ENCODE measurements at regions not wholly inside any gene's neighbourhood (a gene's known extent, or its start where the extent isn't known, plus 50 kb on each side); places are given as distances from the start of the nearest gene placed in this dataset.

DNA sequence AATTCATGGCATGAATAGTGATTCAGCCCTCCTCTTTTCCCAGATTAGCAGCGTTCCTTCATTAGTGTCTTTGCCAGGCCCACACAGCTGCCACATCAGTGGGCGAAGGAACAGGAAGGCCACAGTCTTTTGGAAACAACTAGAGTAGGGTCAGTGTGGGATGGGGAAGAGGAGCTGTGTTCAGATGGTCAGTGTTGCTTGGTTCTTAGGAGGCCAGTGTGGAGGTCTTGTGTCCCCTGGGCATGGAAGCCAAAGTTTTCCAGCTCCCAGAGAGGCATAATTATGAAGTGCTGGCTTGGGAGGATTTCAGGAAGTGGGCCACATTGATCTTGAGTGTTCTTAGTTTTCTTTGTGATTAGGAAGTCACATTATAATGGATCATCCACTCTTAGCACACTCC is 269.6 kb downstream of the PSAT1 start:
- no peak for DNase-seq (ENCODE audit: low read depth)

DNA sequence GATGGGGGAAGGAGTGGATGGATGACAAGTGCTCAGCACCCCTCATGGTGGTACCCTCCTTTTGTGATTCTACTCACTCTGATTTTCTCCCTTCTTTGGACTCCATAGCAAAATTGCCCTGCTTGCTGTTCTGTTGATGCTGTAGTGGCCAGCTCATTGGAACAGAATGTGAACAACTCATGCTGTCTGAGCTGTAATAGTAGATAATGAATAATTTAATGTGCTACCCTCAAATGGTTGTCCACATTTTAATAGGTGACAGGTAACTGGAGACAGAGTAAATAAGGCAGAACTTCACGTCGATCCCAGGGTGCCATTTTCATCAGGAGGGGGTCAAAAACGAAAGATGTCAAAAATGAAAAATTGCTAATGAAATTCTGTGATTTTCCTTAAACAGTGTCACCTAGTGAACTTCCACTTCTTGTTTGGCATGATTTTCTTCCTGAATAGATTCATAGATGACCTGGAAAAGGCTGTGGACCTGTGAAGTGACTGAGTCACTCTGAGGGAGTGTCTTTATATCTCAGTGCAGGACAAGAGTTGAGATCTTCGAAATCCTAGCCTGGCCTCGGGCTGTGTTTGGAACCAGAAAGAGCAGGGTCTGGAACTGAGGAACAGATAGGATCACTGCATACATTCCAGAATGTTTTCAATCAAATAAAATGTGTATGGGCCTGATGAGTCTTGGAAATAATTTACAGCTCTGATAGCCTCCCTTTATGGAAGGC is 270.2 kb downstream of the PSAT1 start:
- DNase-seq (ENCODE audit: low read depth), result no peak

DNA sequence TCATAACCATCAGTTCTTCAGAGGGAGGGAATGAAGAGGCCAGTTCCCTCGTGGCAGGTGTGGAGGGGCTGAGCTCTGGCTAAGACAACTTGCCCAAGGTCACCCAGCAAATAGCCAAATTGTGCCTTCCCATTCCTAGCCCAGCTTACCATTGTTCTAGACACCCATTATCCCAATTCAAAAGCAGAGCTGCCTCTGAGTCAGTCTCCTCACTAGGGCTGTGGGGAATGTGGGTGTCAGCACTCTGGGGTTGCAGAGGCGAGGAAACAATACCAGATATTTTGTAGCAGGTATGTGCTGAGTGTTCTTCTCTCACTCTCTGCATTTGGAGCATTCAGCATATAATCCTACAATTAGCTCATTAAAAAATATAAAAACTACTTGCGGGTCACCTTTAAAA is 270.8 kb downstream of the PSAT1 start:
- no peak for DNase-seq (ENCODE audit: low read depth)

DNA sequence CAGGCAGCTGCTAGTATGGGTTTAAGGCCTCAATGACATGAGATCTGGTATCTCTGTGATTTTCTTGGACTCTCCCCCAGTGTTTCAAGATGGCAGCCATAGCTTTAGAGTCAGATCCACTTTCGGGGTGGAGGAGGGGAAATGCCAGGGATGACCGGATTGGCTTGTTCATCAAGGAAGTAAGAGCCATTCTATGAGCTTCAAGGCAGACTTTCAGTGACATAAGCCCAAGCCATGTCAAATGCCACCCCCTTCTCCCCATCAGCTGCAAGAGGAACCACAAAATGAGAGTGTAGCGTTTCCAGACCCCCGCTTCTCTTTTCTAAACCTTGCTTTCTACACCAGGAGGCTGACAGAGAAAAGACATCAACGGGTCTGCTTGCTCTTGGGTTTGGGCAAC is 271.8 kb downstream of the PSAT1 start:
- DNase-seq (ENCODE audit: low read depth), result no peak

DNA sequence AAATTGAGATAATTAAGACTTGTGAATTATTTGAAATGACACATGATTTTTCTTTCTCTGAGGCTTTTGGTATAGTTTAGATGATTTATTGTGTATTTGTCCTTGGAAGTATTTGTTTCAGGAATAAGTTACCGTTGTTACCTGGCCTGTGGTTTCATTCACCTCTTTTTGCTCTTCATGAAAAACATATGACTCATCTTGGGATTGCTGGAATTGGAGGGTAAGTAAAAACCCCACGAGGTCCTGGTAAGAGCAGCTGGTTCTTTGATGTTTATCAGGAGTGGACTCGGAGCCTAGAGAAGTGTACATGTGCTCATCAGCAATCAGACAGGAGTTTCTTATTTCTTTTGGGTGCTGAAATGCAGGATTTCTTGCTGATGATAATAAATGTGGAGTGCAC is 275.3 kb downstream of the PSAT1 start:
- no peak for DNase-seq (ENCODE audit: low read depth)

DNA sequence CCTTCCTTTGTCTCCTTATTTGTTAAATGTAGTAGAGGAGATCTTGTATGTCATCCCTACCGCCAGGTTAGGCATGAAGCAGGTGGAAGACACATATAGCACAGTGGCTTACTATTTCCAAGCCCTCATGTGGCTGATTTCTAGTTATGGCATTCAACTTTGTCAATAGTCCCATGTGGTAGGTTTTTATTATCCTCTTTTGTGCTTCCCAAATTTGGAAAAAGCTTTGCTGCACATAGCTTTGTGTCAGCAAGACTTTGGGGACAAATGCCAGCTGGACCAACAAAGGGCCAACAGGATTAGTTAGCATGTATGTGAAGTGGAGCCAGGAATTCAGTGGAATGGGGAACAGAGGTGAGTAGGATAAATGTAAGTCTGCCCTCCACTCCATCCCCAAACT is 276.3 kb downstream of the PSAT1 start:
- DNase-seq (ENCODE audit: low read depth), result no peak

DNA sequence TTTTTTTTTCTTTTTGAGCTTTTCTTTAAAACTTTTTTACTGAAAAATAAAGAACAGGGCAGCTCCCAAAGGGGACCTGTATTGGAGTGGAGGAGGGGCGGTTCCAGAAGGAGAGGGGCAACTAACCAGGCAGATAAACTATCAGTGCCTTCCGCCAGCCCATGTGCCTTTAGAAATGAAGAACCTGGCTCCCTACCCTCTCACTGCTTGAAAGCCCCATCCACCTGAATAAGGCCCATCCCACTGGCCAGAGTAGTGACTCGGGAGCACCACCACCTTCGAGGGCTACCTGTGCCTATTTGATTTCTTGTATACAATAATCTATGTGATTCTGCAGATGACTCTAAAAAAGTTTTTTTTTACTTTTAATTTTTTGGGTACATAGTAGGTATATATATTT is 276.7 kb downstream of the PSAT1 start:
- DNase-seq (ENCODE audit: low read depth), result no peak

DNA sequence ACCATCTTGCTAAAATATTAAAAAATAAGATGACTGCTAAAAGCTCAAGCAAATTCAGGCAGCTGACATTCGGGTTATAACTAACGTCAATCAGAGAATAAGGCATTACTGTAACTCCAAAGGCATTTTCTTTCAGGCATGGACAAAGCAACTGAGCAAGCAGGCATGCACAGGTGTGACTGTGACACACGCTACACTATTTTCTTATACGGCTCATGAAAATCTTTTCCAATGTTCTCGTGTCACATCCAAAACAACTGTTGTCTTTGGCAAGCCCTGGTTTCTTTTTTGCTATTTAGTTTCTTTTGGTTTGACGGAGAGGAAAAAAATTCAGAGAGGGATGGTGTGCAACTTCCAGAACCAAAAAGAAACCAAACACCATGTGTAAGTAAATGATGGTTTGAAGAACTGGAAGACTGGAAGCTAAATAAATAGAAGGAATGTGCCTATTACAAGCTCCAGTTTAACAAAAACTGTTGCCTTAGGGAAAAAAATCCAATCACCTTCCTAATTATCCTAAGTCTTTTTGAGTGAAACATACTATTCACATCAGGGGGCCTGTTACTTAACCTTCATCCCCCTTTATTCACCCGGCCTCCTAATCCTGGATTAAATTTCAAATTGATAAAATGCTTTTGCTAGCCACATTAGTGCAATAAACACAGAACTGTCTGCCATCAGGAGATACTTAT is 277.6 kb downstream of the PSAT1 start:
- no peak for DNase-seq (ENCODE audit: low read depth)

DNA sequence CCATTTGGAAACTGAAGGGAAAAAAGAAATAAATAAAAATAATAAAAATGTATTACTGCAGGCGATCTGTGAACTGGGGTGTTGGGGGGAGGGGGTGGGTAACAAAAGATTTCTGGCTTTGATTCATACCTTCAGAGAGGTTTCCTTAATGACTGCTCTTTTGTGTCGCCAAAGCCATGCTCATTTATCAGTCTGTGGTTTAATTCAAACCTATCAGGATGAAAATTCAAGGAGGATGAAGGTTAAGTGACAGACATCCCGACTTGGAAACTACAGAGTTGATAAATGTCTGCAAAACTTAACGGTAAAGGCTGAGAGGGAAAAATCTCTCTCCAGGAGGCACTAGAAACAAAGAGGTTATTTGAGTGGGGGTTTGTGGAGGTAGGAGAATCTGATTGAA is 278.2 kb downstream of the PSAT1 start:
- DNase-seq (ENCODE audit: low read depth), result no peak

DNA sequence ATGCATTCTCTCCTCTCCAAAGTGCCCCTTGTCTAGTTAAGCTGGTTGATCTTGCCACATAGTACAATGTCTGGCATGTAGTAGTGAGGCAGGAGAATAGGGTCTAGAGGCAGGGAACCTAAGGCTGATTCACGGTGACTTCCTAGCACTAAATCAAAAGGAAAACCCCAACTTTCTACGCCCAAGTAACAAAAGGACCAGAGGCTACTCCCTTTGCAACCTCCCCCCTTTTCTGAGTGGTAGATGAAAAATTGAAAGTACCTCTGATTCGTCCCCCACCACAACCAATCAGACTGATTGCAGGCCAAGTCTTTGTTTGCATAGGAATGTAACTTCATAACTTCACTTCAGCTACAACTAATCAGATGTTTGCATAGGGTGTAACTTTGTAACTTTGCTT is 278.8 kb downstream of the PSAT1 start:
- DNase-seq (ENCODE audit: low read depth), result no peak

DNA sequence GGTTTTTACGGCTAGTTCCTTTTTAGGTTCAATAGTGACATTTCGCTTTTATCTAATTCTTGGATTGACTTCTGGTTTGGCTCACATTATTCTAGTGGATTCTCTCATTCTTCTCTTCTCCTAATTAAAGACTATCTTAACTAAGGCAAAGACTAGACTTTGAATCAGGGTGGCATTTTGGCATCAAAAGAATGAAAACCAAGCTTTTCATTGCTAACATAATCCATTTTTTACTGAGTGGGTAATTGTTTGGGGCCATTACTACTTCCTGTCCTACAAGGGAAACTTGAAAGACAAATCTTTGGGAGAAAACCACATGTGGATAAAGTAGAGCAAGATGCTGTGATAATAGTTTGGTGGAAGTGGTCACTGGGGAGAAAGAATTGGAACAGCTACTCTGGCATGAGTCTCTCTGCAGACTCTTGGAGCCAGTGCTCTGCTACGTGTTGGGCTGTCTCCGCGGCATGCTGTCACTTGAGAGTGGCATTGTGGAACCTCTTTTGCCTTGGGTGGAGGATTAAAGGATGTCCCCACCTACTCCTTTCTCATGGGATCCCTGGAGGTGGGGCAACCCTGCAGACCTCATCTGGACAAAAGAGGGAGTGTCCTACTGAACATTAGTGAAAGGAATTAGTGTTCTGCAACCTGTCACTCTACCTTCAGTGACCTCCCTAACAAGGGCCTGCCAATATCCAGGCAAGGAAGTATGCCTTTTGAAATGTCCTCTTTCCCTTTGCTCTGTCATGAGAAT is 280.4 kb downstream of the PSAT1 start:
- DNase-seq (ENCODE audit: low read depth), result no peak

DNA sequence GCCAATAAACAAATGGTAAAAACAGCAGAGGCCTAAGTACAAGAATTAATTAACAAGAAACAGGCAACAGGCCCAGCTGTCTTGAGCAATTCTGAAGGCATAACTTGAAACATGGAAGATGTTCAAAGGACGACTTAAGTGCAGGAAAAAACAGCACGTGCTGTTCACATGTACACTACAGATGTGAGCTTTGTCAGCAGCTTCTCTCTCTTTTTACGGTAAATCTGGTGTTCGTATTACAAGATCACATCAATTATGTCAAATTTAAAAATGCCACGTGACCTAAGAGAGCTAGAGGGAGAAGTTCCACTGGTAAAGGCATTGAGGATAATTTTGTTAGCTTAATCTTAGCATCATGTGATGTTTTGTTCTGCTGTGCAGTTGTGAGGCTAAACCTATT is 281.1 kb downstream of the PSAT1 start:
- DNase-seq (ENCODE audit: low read depth), result no peak

DNA sequence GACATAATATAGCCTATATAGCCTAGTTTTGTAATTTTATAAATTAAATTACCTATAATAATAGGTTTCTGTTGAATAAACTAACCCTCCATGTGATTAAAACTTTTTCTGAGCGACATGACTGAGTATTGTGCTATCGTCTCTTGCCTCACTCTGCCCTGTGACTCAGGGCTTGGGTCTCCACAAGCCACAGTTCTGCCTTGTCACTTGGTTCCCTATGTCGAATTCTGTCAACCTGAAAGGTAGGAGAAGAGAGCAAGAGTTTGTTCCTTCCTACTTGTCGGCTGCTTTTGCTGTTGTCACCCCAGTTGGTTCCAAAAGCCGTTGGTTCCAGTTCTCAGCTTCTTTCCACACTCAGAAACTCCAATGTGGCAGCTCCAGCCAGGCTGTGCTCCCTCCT is 285.9 kb downstream of the PSAT1 start:
- no peak for DNase-seq (ENCODE audit: low read depth)

DNA sequence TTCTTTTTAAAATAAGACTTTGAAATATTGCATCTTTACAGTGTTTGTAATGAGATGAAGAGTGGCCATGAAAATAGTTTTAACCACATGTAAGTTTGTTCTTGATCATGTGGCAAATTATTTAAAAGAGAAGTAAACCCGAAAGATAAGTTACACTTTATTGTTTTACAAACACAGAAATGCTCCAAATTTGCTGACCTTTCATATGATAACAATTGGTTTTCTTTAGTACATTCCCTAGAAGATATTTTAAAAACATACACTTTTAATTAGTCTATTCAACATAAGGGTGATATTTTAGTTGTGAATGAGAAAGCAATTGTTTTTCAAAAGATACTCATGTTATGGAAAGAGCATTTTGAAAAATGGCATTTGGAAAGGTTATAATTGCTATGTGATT is 287.7 kb downstream of the PSAT1 start:
- DNase-seq (ENCODE audit: low read depth), result no peak

DNA sequence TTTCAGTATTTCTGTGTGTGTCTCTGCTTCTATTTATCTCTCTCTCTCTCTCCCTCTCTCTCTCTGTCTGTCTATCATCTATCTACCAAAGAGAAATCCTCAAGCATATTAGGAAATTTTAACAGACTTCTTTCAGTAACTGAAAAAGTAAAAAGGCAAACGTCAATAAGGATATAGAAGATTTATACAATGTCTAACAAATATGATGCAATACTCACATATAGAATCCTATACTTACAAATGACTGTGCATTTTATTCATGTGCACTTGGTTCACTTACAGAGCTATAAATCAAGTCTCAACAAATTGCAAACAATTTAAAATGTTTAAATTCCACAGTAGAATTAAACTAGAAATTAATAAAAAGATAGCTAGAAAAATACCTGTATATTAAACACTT is 289.0 kb downstream of the PSAT1 start:
- no peak for DNase-seq (ENCODE audit: low read depth)

DNA sequence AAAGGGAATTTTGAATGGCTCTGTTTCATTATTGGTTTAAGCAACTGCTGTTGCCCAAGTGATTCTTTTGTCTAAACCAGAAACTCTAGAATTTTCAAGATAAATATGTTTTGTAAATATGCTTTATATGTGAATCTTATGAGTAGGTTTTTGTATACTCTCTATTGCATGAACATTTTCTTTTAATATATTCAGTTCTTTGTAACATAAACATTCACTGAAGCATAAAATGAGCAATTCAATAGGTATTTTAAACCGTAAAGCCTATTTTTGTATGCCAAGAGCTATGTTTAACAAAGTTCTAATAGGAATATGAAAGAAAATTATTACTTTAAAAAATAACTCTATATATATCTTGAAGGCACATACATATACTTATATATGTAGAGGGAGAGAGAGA is 293.1 kb downstream of the PSAT1 start:
- DNase-seq (ENCODE audit: low read depth), result no peak

DNA sequence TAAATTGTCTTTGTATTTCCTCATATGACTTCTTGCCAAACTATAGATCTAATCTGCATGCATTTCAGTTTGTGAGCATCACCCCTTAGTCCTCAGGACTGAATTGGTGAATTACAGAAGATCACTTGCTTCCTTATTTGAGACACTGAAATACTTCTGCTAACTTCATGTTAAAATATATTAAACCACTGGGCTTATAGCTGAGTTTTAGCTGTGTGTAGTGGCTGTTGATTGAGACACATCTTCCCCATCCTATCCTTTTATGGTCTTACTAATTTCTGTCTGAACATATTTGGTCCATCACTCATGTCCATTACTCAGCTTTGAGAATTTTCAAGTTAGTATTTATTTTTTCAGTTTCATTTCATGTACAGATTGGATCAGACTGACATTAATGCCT is 295.9 kb downstream of the PSAT1 start:
- DNase-seq (ENCODE audit: low read depth), result peak; percentile 18

DNA sequence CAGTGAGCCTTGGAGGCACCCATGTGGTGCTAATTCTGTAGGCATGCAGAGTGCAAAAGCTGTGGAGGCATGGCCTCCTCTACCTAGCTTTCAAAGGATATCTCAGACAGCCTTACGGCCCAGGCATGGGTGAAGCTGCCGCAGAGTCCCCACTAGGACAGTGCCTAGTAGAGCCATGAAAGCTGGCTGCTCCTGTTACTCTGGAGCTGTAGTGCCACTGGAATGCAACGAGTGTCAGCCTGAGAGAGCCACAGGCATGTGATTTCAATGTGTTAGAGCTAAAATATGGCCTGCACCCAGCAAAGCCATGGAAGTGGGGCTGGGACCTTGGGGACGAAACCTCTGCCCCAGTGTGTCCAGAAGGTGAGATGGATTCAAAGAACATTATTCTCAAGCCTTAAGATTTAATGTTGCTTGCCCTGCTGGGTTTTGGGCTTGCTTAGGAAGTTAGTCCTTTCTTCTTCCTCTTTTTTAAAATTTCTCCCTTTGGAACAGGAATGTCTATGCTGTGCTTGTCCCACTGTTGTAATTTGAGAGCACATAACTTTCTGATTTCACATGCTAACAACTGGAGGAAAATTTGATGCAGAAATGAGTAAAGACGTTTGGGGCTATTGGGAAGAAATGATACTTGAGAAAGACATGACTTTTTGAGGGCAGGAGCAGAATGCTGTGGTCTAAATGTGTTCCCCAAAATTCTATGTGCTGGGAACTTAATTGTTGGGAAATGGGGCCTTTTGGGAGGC is 298.4 kb downstream of the PSAT1 start:
- DNase-seq (ENCODE audit: low read depth), result no peak

DNA sequence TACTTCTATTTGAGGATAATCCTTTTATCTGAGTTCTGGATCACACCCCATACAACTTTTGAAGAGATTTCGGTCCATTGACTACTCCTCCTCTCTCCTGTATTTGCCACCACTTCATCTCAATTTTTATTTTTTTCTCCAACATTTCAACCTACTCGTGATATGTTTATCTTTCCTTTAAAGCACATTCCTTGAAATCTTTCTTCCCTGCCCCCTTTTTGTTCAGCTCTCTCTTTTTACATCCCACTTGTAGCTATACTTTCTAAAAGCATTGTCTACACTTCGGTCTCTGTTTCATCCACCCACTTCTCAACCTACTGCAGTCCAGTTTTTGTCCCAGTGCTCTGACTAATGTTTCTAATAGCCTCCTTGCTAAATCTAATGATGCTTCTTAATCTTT is 299.4 kb downstream of the PSAT1 start:
- no peak for DNase-seq (ENCODE audit: low read depth)

DNA sequence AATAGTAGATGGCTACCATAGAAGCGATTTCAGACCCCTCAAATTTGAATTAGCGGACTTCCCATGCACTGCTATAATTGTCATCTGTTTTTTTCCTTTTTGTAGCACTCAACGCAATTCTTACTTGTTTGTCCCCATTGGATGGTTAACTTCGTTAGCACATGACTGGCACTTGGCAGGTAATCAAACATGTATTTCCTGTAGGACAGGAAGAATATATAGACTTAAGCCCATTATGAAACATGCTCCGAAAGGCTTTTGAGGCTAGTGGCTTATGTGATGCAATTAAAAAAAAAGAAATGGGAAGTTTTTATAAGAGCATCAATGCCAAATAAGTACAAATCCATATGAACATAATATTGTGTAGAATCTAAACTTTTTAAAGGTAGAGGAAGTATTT is 301.2 kb downstream of the PSAT1 start:
- DNase-seq (ENCODE audit: low read depth), result no peak

DNA sequence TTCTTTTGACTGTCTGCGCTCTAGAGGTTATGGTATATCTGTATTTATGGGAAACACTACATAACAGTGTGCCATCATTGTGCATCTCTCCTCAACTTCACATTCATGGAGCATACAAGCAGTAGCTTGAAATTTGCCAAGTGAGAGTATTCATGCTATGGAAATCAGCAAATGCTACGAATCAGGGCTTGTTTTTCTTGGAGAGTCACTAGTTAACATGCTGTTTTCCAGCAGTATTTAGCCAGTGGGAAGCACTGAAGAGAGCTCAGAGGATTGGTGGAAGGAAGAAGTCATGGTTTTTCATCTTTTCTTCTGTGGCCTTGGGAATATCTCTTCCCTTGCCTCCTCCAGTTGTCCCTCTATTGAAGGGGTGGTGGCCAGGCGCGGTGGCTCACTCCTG is 303.0 kb downstream of the PSAT1 start:
- no peak for DNase-seq (ENCODE audit: low read depth)

DNA sequence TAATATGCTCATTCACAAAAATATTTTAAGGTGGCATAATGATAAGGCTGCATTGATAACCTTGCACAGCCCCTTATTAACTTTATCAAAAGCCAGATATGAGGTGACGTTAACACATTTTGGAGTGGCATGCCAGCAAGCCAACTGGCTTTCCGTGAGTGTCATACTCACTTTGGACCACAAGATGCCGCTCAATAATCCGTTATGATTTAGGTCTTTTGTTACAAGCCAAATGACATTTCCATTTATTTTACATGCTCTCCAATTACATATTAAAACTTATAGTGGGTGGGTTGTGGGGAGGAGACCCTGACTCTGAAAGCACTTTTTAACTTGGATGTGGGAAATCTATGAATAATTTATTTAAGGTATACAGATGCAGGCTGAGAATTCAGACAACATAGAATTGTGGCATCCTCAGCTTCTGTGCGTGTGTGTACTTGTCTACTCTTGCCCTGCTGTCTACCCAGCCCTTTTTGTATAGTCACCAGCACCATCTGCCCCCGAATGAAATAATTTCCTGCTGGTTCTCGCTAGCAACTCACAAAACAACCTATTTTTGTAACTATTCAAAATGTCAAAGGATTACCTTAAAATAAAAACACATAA is 305.1 kb downstream of the PSAT1 start:
- DNase-seq (ENCODE audit: low read depth), result peak; percentile 30

Data from fibroblast of the conjunctiva (primary cell).